Fibroblast of pulmonary artery (primary cell): ENCODE measurements at regions not wholly inside any gene's neighbourhood (a gene's known extent, or its start where the extent isn't known, plus 50 kb on each side); places are given as distances from the start of the nearest gene placed in this dataset.
"Not testable (repeated sequence)": the region's sequence is repeated elsewhere in the genome, so short reads cannot be mapped to it uniquely, and the experiment has no call there.

ENCODE experiments used
- DNase-seq: peaks from one replicate; pipeline ENCODE4 v3.0.0-alpha.2; 2010; ENCODE audit warnings: low read depth
- H3K4me3 ChIP-seq: replicated peaks from 2 replicates; pipeline ENCODE4 v1.5.1; 2011; ENCODE audit warnings: low read depth, mild to moderate bottlenecking, control low read depth, low read length, moderate library complexity
- CTCF ChIP-seq: IDR thresholded peaks from 2 replicates; pipeline ENCODE4 v1.5.1; 2011; ENCODE audit warnings: mild to moderate bottlenecking, control low read depth, low read length, inconsistent platforms; ENCODE audit errors: missing control alignments

GRCh38 chr20:30602424-30602823 lies 655.0 kb upstream of the DEFB115 start:
- no peak for DNase-seq
- TF ChIP-seq CTCF = no peak
- no peak overlapping the region for H3K4me3 ChIP-seq

GRCh38 chr20:30606990-30607389 lies 650.5 kb upstream of the DEFB115 start:
- no peak overlapping the region for H3K4me3 ChIP-seq
- no peak for DNase-seq
- no peak for TF ChIP-seq CTCF

- TF ChIP-seq CTCF = no peak
- H3K4me3 ChIP-seq = no peak overlapping the region
- DNase-seq = no peak
Observed at GRCh38 chr20:30610029-30610693, 647.3 kb upstream of the DEFB115 start.

- no peak for DNase-seq
- no peak for TF ChIP-seq CTCF
- no peak overlapping the region for H3K4me3 ChIP-seq
Observed at GRCh38 chr20:30610751-30611150, 646.7 kb upstream of the DEFB115 start.

- no peak for TF ChIP-seq CTCF
- DNase-seq = no peak
- H3K4me3 ChIP-seq = no peak overlapping the region
Observed at GRCh38 chr20:30611239-30611984, 646.1 kb upstream of the DEFB115 start.

- no peak for TF ChIP-seq CTCF
- no peak overlapping the region for H3K4me3 ChIP-seq
- no peak for DNase-seq
Observed at GRCh38 chr20:30612344-30612743, 645.1 kb upstream of the DEFB115 start.

GRCh38 chr20:30621346-30621745 lies 636.1 kb upstream of the DEFB115 start:
- not testable (repeated sequence) for DNase-seq, H3K4me3 ChIP-seq

- DNase-seq, H3K4me3 ChIP-seq: not testable (repeated sequence)
Observed at GRCh38 chr20:30624310-30624709, 633.2 kb upstream of the DEFB115 start.

- not testable (repeated sequence) for DNase-seq, H3K4me3 ChIP-seq
Observed at GRCh38 chr20:30629376-30629775, 628.1 kb upstream of the DEFB115 start.
